ENCODE measurements at regions not wholly inside any gene's neighbourhood (a gene's known extent, or its start where the extent isn't known, plus 50 kb on each side); places are given as distances from the start of the nearest gene placed in this dataset.
A peak's percentile ranks its signal among the peaks of the same experiment; 100 is the strongest.

DNA sequence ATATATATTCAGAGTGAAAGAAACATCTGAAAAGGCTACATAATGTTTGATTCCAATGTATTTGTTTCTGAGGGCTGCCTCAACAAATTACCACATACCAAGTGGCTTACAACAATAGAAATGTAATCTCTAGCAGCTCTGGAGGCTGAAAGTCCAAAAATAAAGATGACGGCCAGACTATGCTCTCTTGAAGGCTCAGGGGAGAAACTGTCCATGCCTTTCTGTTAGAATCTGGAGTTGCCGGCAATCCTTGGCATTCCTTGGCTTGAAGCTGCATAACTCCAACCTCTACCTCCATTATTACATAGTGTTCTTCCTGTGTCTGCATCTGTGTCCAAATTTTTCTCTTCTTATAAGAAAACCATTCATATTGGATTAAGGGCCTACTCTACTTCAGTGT, 68.1 kb upstream of the PLEKHG7 start:
- ChIA-PET POLR2A (ENCODE audit: partially characterized antibody) (no interaction called here), CTCF (ENCODE audit: partially characterized antibody) (no interaction called here)
- Histone ChIP-seq H3K27me3 (ENCODE audit: insufficient read depth, low read length) (no peaks in the 10 kb centered on the region), H3K27ac (ENCODE audit: low read depth, low read length) (no peak overlapping the region), H3K36me3 (ENCODE audit: insufficient read depth, low read length) (no peaks in the 10 kb centered on the region), H3K4me3 (ENCODE audit: low read length in 2 of 2) (no peak overlapping the region), H3K4me1 (ENCODE audit: insufficient read depth, low read length) (no peaks in the 10 kb centered on the region), H3K9me3 (ENCODE audit: control insufficient read depth in 1 of 2, low read length in 2 of 2) (no peaks in the 10 kb centered on the region)
- Mint-ChIP-seq H3K9me3 (no peaks in the 10 kb centered on the region), H3K27ac (no peak overlapping the region), H3K4me1 (no peaks in the 10 kb centered on the region), H3K36me3 (no peaks in the 10 kb centered on the region), H3K4me3 (no peak overlapping the region), H3K27me3 (no peaks in the 10 kb centered on the region)
- intact Hi-C loops (cut with micrococcal nuclease) = no loop called here
- DNase-seq = no peak

DNA sequence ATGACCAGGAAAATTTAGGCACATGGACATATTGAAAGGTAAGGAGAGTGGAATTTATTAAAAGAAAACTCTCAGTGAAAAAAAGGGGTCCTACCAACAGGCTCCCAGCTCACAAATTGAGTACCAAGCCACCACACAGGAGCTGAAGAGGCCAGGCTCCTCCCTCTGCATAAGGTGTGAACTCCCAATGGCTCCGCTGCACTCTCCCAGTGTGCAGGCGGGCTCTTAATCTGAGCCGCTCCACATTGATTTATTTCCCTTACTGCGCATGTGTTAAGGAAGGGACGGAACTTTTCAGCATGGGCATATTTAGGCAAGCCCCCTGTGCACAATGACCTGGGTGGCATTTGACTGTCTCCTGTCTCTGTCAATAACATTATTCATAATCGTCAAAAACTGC, 68.6 kb upstream of the PLEKHG7 start:
- no peaks in the 10 kb centered on the region for H3K4me1 ChIP-seq (ENCODE audit: insufficient read depth, low read length)
- Mint-ChIP-seq H3K27ac (no peak overlapping the region), H3K27me3 (peaks cover 0 to 1% of the 10 kb centered on the region in 2 donors), H3K36me3 (no peaks in the 10 kb centered on the region), H3K4me1 (no peaks in the 10 kb centered on the region), H3K4me3 (no peak overlapping the region), H3K9me3 (no peaks in the 10 kb centered on the region)
- H3K27ac ChIP-seq (ENCODE audit: low read depth, low read length) = no peak overlapping the region
- H3K27me3 ChIP-seq (ENCODE audit: insufficient read depth, low read length) = no peaks in the 10 kb centered on the region
- ChIA-PET CTCF (ENCODE audit: partially characterized antibody) (no interaction called here), POLR2A (ENCODE audit: partially characterized antibody) (no interaction called here)
- H3K4me3 ChIP-seq (ENCODE audit: low read length in 2 of 2) = no peak overlapping the region
- H3K9me3 ChIP-seq (ENCODE audit: control insufficient read depth in 1 of 2, low read length in 2 of 2) = no peaks in the 10 kb centered on the region
- H3K36me3 ChIP-seq (ENCODE audit: insufficient read depth, low read length) = no peaks in the 10 kb centered on the region
- DNase-seq = no peak
- intact Hi-C loops (cut with micrococcal nuclease) = no loop called here

DNA sequence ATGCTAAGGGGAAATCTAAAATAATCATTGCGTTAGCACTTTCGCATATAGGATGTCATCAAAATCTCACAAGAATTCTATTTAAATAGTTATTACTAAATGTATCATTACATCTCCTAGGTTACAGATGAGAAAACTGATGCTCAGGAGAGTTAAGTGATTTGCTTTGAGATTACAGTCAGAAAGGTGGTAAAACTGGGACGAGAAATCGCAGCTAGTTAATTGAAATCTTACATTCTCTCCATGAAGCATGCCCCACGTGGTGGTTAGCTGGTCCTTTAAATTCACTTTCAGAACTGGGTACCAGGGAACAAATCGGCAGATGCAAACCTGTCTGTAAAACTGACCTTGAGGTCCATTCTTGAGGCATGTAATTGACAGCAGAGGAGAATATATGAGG, 71.8 kb upstream of the PLEKHG7 start:
- H3K36me3 Mint-ChIP-seq = no peaks in the 10 kb centered on the region
- Histone ChIP-seq H3K27ac (ENCODE audit: low read depth, low read length) (no peak overlapping the region), H3K4me3 (ENCODE audit: low read length in 2 of 2) (no peak overlapping the region), H3K36me3 (ENCODE audit: insufficient read depth, low read length) (no peaks in the 10 kb centered on the region), H3K9me3 (ENCODE audit: control insufficient read depth in 1 of 2, low read length in 2 of 2) (no peaks in the 10 kb centered on the region), H3K4me1 (ENCODE audit: insufficient read depth, low read length) (no peaks in the 10 kb centered on the region), H3K27me3 (ENCODE audit: insufficient read depth, low read length) (no peaks in the 10 kb centered on the region)
- intact Hi-C loops (cut with micrococcal nuclease) = no loop called here
- DNase-seq = no peak
- POLR2A ChIA-PET (ENCODE audit: partially characterized antibody) = no interaction called here
- no peaks in the 10 kb centered on the region for H3K4me1 Mint-ChIP-seq
- H3K9me3 Mint-ChIP-seq = peaks cover 0 to 5% (median 0%) of the 10 kb centered on the region in 8 donors
- H3K27ac Mint-ChIP-seq = no peak overlapping the region
- H3K27me3 Mint-ChIP-seq = peaks cover 0 to 1% of the 10 kb centered on the region in 2 donors
- CTCF ChIA-PET (ENCODE audit: partially characterized antibody) = interaction anchor here (1.5 to 1.9 kb wide), 2 partner anchors 23 to 1248 kb away, joined by 4 read pairs; no protein-coding TSS in a partner anchor
- H3K4me3 Mint-ChIP-seq = no peak overlapping the region

DNA sequence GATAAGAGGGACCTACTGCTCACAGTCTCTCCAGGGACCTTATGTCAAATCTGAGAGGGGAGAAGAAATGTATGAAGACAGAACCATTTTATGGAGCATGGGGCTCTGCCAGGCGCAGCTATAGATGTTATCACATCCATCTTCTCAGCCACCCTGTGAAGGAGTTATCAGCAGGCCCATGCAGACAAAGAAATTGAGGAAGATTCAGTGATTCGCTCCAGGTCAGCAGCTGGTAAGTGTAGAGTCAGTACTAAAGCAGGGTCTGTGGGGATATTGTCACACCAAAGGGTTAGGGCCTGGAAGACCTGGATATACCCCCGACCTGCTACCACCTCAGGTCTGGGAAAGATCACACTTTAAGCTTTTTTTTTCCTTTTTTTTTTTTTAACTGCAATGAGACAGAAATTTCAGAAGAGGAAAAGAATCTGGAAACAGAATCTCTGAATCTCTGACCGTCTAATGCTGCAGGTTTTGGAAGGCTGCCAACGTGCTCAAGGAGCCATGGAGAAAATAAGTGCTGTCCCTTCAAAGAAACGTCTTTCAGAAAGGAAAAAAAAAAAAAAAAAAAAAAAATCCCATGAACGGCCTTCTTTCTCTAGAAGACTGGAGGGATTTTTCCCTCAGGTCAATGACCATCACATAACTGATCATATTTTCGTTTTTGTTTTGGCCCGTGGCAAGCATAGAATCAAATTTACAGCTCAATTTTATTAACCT, 73.3 kb upstream of the PLEKHG7 start:
- Mint-ChIP-seq H3K4me1 (no peaks in the 10 kb centered on the region), H3K36me3 (no peaks in the 10 kb centered on the region), H3K27ac (no peak overlapping the region), H3K27me3 (peaks cover 0 to 1% of the 10 kb centered on the region in 2 donors), H3K9me3 (peaks cover 0 to 5% (median 0%) of the 10 kb centered on the region in 8 donors), H3K4me3 (no peak overlapping the region)
- Histone ChIP-seq H3K27me3 (ENCODE audit: insufficient read depth, low read length) (no peaks in the 10 kb centered on the region), H3K36me3 (ENCODE audit: insufficient read depth, low read length) (no peaks in the 10 kb centered on the region), H3K27ac (ENCODE audit: low read depth, low read length) (no peak overlapping the region), H3K4me3 (ENCODE audit: low read length in 2 of 2) (no peak overlapping the region), H3K4me1 (ENCODE audit: insufficient read depth, low read length) (no peaks in the 10 kb centered on the region), H3K9me3 (ENCODE audit: control insufficient read depth in 1 of 2, low read length in 2 of 2) (no peaks in the 10 kb centered on the region)
- ChIA-PET POLR2A (ENCODE audit: partially characterized antibody) (interaction anchor here (0.9 to 1.1 kb wide), 2 partner anchors 20 to 36 kb away, joined by 3 read pairs; no protein-coding TSS in a partner anchor), CTCF (ENCODE audit: partially characterized antibody) (interaction anchor here (0.7 to 1.5 kb wide), 3 partner anchors 9 to 1247 kb away, joined by 4 read pairs; no protein-coding TSS in a partner anchor)
- intact Hi-C loops (cut with micrococcal nuclease) = no loop called here
- DNase-seq = no peak

DNA sequence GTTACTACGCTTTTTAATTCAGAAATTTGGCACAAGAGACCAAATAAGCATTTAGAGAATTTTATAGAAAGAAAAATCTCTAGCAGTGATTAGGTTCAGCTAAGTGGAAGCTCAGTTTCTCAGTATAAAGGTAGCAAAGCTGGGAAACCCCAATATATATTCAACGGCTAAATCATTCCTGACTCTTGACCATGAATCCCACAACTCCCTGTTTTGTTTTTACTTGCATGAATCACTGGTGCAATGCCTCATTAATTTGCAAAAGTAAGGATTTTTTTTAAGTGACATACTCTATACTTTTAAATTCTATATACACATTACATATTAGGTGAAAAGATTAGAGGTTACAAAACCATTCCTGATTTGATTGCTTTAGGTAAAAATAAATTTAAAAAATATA, 74.3 kb upstream of the PLEKHG7 start:
- Histone ChIP-seq H3K4me1 (ENCODE audit: insufficient read depth, low read length) (no peaks in the 10 kb centered on the region), H3K9me3 (ENCODE audit: control insufficient read depth in 1 of 2, low read length in 2 of 2) (no peaks in the 10 kb centered on the region), H3K27ac (ENCODE audit: low read depth, low read length) (no peak overlapping the region), H3K27me3 (ENCODE audit: insufficient read depth, low read length) (no peaks in the 10 kb centered on the region), H3K36me3 (ENCODE audit: insufficient read depth, low read length) (no peaks in the 10 kb centered on the region), H3K4me3 (ENCODE audit: low read length in 2 of 2) (no peak overlapping the region)
- Mint-ChIP-seq H3K9me3 (peaks cover 0 to 5% (median 0%) of the 10 kb centered on the region in 8 donors), H3K4me3 (no peak overlapping the region), H3K4me1 (no peaks in the 10 kb centered on the region), H3K27me3 (peaks cover 0 to 1% of the 10 kb centered on the region in 2 donors), H3K27ac (no peak overlapping the region), H3K36me3 (no peaks in the 10 kb centered on the region)
- POLR2A ChIA-PET (ENCODE audit: partially characterized antibody) = no interaction called here
- intact Hi-C loops (cut with micrococcal nuclease) = no loop called here
- no peak for DNase-seq
- CTCF ChIA-PET (ENCODE audit: partially characterized antibody) = no interaction called here

DNA sequence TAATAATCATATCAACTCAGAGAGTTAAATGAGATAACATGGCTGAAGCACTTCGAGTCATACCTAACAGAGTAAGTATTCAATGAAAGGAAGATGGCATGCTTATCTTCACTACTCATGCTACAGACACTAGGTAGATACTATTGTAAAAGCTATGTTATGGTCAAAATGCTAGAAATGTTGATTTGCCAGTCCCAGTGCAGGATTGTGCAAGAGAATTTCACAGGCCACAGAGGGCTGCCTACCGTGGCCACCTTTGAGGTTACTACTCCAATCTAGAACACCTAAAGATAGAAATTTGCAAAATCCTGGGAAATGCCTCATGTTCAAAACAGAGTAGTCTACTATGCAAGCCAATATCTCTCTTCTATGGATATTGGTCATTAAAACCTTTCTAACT, 75.3 kb upstream of the PLEKHG7 start:
- H3K36me3 Mint-ChIP-seq = no peaks in the 10 kb centered on the region
- POLR2A ChIA-PET (ENCODE audit: partially characterized antibody) = interaction anchor here (0.6 kb wide), 1 partner anchor 818 kb away, joined by 3 read pairs; no protein-coding TSS in a partner anchor
- Histone ChIP-seq H3K27ac (ENCODE audit: low read depth, low read length) (no peak overlapping the region), H3K36me3 (ENCODE audit: insufficient read depth, low read length) (no peaks in the 10 kb centered on the region), H3K4me3 (ENCODE audit: low read length in 2 of 2) (no peak overlapping the region), H3K9me3 (ENCODE audit: control insufficient read depth in 1 of 2, low read length in 2 of 2) (no peaks in the 10 kb centered on the region), H3K4me1 (ENCODE audit: insufficient read depth, low read length) (no peaks in the 10 kb centered on the region), H3K27me3 (ENCODE audit: insufficient read depth, low read length) (no peaks in the 10 kb centered on the region)
- no peak overlapping the region for H3K4me3 Mint-ChIP-seq
- no peaks in the 10 kb centered on the region for H3K4me1 Mint-ChIP-seq
- H3K9me3 Mint-ChIP-seq = peaks cover 0 to 5% (median 0%) of the 10 kb centered on the region in 8 donors
- H3K27me3 Mint-ChIP-seq = peaks cover 0 to 1% of the 10 kb centered on the region in 2 donors
- intact Hi-C loops (cut with micrococcal nuclease) = no loop called here
- no peak for DNase-seq
- peak overlapping the region in 1 of 7 donors; percentile 8 for H3K27ac Mint-ChIP-seq
- CTCF ChIA-PET (ENCODE audit: partially characterized antibody) = interaction anchor here (1.4 kb wide), 1 partner anchor 21 kb away, joined by 3 read pairs; no protein-coding TSS in a partner anchor

DNA sequence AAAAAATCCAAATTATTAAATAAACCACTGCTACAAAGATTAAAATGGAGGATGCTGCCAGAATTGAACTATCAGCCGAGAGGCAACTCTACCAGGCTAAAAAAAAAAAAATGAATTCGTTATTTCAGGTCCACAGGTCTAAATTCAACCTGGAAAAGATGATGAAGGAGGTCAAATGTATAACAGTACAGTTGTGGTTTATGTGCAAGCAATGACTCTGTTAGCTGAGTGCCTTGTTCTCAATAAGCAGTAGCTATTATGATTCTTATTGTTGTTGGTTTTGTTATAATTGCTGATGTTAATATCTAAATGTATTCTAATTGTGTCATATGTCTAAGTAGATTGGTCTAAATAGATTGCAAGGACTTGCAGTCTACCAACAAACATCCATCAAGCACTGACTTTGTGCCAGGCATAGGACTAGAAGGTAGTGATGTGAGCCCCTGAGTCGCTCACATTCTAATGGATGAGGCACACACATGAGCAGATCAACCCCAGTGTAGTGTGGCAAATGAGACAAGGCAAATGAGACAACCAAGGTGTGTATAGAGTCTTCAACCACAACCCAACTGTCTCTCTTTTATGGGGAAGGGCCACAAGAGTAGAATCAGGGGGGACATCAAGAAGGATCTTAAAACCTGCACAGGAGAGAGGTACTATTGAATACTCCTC, 77.0 kb upstream of the PLEKHG7 start:
- no peak for DNase-seq
- H3K27me3 ChIP-seq (ENCODE audit: insufficient read depth, low read length) = no peaks in the 10 kb centered on the region
- Mint-ChIP-seq H3K4me1 (no peaks in the 10 kb centered on the region), H3K4me3 (no peak overlapping the region), H3K36me3 (peaks cover 0 to 4% of the 10 kb centered on the region in 2 donors), H3K27ac (peak overlapping the region in 1 of 7 donors; percentile 74), H3K9me3 (peaks cover 0 to 11% (median 4%) of the 10 kb centered on the region in 8 donors), H3K27me3 (peaks cover 0 to 1% of the 10 kb centered on the region in 2 donors)
- H3K36me3 ChIP-seq (ENCODE audit: insufficient read depth, low read length) = no peaks in the 10 kb centered on the region
- H3K27ac ChIP-seq (ENCODE audit: low read depth, low read length) = no peak overlapping the region
- H3K9me3 ChIP-seq (ENCODE audit: control insufficient read depth in 1 of 2, low read length in 2 of 2) = no peaks in the 10 kb centered on the region
- intact Hi-C loops (cut with micrococcal nuclease) = no loop called here
- POLR2A ChIA-PET (ENCODE audit: partially characterized antibody) = no interaction called here
- CTCF ChIA-PET (ENCODE audit: partially characterized antibody) = no interaction called here
- no peaks in the 10 kb centered on the region for H3K4me1 ChIP-seq (ENCODE audit: insufficient read depth, low read length)
- H3K4me3 ChIP-seq (ENCODE audit: low read length in 2 of 2) = no peak overlapping the region
